AG09319 (cell line): ENCODE measurements at regions not wholly inside any gene's neighbourhood (a gene's known extent, or its start where the extent isn't known, plus 50 kb on each side); places are given as distances from the start of the nearest gene placed in this dataset.

ENCODE experiments used
- DNase-seq: peaks from one replicate; pipeline ENCODE4 v3.0.0-alpha.2; 2010; ENCODE audit warnings: low read depth; ENCODE audit errors: extremely low read depth
- TF ChIP-seq, protein P1 (sequence below): IDR thresholded peaks from 2 replicates; pipeline ENCODE4 v1.5.1; 2011; ENCODE audit warnings: low read depth, mild to moderate bottlenecking, inconsistent platforms, low read length, moderate library complexity

DNA sequence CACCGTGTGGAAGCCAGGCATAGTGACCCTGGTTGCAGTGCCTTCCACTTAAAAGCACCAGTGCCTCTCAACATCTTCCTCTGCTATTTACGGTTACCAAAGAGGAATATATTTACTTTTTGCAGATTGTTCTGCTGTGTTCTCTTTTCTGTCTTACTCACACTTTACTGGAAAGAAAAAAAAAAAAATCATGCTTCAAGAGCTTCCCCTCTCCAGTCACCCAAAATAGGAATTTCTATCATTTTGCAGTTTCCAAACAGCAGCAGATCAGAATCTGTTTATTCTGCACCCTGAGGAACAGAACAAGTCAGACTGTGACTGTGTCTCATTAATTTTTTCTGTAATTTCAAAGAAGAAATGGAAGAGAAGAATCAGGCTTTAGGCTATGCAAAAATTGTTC lies 96.1 kb downstream of the KCNJ2 start:
- TF ChIP-seq, protein P1, sequence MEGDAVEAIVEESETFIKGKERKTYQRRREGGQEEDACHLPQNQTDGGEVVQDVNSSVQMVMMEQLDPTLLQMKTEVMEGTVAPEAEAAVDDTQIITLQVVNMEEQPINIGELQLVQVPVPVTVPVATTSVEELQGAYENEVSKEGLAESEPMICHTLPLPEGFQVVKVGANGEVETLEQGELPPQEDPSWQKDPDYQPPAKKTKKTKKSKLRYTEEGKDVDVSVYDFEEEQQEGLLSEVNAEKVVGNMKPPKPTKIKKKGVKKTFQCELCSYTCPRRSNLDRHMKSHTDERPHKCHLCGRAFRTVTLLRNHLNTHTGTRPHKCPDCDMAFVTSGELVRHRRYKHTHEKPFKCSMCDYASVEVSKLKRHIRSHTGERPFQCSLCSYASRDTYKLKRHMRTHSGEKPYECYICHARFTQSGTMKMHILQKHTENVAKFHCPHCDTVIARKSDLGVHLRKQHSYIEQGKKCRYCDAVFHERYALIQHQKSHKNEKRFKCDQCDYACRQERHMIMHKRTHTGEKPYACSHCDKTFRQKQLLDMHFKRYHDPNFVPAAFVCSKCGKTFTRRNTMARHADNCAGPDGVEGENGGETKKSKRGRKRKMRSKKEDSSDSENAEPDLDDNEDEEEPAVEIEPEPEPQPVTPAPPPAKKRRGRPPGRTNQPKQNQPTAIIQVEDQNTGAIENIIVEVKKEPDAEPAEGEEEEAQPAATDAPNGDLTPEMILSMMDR: no peak

DNA sequence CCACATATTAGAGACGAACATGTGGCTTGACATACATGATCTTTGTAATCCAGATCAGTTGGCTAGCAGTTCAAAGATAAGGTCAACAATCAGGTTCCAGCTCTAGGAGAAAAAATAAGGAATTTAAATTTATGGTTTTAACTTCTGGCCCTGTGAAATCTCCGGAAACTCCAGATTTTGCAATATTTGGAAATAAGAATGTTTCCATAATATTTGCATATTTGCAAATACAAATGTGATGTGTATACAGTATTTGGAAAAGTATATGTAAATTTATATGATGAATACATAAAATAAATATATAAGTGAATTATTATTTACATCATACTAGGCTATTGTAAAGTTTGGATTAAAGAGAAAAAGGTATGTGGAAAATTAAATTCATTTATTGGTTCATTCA lies 97.1 kb downstream of the KCNJ2 start:
- TF ChIP-seq, protein P1: no peak
- no peak for DNase-seq

More for the DNA sequence above, 96.1 kb downstream of the KCNJ2 start:
- no peak for DNase-seq

DNA sequence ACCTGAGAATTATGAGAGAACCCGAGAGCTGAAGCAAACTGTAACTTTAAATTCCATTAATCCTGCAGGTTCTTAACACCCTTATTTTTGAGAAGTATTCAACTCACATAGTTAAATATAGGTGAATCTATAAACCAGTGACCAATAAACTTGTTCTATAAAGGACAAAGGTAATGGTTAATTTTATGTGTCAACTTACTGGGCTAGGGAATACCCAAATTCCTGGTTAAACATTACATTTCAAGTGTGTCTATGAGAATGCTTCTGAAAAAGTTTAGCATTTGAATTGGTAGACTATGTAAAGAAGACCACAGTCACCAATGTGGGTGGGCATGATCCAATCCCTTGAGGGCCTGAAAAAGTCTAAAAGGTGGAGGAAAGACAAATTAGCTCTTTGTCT lies 99.1 kb downstream of the KCNJ2 start:
- no peak for DNase-seq
- TF ChIP-seq, protein P1: no peak

DNA sequence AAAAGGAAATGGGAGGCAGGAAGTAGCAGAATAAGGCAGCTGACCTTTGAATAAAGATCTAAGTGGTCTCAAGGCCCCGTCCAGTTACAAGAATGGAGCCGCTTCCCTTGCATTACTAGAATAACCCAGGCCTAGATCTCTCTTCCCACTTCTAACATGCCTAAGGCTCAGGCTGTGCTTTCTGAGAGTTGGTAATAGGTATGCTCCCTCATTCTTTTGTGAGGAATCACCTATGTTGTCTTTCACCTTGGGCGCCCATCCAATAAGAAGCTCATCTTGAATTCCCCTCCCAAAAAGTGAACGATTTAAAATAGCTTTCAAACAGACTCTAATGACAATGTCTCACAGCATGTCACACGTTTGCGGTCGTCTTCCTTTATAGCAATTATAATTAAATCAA lies 101.2 kb downstream of the KCNJ2 start:
- TF ChIP-seq, protein P1: no peak
- no peak for DNase-seq

DNA sequence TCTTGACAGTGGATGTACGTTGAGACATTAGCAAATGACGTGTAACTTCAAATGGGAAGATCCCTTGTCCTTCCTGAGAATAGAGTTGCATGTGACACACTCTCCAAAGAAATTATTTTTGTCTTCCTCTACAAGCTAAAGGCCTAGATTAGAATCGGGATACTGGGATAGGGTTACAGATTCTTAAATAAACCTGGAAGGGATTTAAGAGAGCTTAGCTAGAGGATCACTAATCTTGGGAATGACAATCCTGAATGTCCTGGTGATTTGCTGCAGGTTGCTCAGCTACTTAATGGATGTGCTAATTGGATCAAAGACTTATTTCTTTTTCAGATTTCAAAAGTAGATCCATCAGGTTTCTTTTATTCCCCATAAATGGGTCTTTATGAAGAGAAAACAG lies 101.9 kb downstream of the KCNJ2 start:
- TF ChIP-seq, protein P1: no peak
- no peak for DNase-seq

DNA sequence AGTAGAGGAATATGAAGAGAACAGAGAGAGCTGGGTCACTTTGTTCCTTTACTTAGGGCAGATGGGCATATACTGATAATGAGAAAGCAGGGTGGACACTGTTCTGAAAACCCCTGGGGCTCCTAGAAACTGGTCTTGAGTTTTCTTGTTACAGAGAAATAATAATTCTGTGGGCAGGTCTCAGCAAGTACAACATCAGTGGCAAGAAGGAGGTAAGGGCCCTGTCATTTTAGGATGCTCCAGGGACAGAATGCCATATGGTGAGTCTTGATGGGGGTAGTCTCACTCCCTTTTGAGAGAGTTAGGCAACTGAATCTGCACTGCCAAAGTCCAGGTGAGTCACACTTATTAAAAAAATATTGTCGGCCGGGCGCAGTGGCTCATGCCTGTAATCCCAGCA lies 102.3 kb downstream of the KCNJ2 start:
- TF ChIP-seq, protein P1: no peak
- no peak for DNase-seq

DNA sequence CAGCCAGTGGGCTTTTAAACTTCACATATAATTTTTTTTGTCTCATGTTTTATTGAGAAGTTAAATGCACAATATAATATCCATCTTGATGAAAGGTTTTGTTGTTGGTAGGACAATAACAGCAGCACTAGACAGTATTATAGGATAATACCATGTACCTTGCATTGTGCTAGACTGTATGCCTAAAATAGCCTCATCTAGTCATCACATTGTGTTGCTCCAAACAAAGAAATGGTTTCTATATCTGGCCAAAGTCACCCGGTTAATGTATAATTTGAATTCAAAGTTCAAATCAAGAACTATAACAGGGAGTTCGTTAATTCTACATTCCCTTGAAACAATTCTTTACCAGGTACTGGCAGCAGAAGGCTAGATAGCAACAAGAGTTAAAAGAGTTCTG lies 104.9 kb downstream of the KCNJ2 start:
- TF ChIP-seq, protein P1: no peak
- DNase-seq: no peak
